Stimulated activated CD4-positive, alpha-beta T cell treated with anti-CD3 and anti-CD28 coated beads, Interleukin-1b, Interleukin-23, amount 100 ng/mL, for 4 hours (primary cell): ENCODE measurements at regions not wholly inside any gene's neighbourhood (a gene's known extent, or its start where the extent isn't known, plus 50 kb on each side); places are given as distances from the start of the nearest gene placed in this dataset.

Experiments
- DNase-seq, 2 donors: peaks; one replicate each; pipeline ENCODE4 v3.0.0-alpha.2; 2020; ENCODE audit warnings: low read depth in 2 of 2

GRCh38 chr10:44774676-44775401 lies 136.3 kb upstream of the TMEM72 start:
- DNase-seq: no peak

DNA sequence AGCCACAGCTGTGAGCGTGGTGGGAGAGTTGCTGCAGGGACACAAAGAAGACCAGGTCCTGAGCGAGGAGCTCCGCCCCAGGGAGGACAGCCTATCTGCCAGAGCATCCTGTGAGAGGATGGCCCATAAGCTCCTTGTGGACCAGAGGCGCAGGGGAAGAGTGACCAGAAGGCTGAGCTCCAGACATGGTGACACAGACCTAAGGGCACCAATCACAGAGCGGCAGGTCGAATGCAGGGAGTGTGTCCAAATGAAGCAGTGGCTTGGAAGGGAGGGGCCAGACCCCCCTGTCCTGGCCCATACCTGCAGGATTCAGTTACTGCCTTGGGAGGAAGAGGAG lies 135.8 kb upstream of the TMEM72 start:
- DNase-seq: no peak

DNA sequence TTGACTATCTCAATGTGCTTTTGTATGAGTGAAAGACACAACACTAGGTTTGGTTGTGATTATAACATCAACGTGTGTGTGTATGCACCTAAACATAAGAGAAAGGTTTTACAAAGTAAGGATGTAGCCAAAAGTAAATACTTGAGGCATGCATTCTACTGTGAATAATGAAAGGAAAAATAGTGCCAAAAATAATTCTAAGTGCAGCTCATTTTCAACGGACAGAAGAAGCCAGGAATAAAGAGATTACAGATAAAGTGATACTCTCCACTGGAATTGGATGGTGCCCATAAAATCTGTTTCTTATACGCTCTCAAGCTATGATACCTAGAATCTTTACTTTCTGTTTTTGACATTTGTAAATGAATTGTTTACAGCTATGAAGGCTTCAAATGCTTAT lies 135.0 kb upstream of the TMEM72 start:
- no peak for DNase-seq

GRCh38 chr10:44779511-44779910 lies 131.6 kb upstream of the TMEM72 start:
- DNase-seq: no peak

GRCh38 chr10:44780426-44780825 lies 130.7 kb upstream of the TMEM72 start:
- DNase-seq: no peak

- no peak for DNase-seq
Measured at GRCh38 chr10:44781131-44781530, 130.0 kb upstream of the TMEM72 start.

GRCh38 chr10:44786286-44786850 lies 124.8 kb upstream of the TMEM72 start:
- no peak for DNase-seq

GRCh38 chr10:44787480-44788075 lies 123.6 kb upstream of the TMEM72 start:
- DNase-seq: no peak

- DNase-seq: no peak
Measured at GRCh38 chr10:44788147-44789129, 122.7 kb upstream of the TMEM72 start.

DNA sequence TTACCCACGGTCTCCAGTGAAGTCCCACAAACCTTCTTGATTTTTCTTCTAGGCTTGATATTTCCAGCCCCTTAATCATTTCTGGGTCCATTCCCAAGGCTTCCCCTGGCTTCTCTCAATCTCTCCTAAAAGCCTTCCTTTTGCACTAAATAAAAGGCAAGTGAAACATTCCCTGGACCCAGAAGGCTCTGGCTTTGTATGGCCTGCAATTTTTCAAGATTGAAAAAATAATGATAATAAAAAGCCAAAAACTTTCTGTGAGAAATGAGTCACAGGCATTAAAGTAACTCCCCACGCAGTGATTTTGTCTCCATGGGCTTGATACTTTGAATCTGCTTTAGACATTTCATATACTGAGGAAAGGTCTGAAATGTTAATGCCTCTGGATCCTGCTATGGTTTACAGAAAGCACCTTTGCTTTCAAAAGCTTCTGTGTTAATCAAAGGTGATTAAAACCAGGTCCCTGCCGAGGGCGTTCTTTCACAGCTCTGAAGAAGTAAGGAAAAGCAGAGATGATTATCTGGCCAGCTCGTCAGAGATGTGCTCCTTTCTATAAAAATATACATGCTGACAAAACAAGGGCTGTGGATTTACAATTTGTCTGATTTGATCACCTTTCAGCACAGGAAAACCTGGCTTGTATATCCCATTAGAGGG lies 118.9 kb upstream of the TMEM72 start:
- DNase-seq: no peak

DNA sequence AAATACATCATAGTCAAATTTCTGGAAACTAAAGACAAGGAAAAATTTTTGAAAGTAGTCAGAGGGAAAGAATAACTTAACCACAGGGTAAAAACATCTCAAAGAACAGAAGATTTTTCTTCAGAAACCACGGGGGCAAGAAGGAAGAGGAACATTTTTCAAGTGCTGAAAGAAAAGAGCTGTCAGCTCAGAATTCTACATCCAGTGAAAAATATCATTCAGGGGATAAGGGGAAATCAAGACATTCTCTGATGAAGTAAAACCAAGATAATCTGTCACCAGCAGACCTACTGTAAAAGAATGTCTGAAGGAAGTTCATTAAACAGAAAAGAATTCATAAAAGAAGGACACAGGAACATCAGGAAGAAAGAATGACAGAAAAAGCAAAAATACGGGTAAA lies 111.2 kb upstream of the TMEM72 start:
- DNase-seq: no peak

- DNase-seq: no peak
Measured at GRCh38 chr10:44801383-44802327, 109.5 kb upstream of the TMEM72 start.

- no peak for DNase-seq
Measured at GRCh38 chr10:44803862-44804261, 107.3 kb upstream of the TMEM72 start.

- no peak for DNase-seq
Measured at GRCh38 chr10:44804661-44805060, 106.5 kb upstream of the TMEM72 start.

DNA sequence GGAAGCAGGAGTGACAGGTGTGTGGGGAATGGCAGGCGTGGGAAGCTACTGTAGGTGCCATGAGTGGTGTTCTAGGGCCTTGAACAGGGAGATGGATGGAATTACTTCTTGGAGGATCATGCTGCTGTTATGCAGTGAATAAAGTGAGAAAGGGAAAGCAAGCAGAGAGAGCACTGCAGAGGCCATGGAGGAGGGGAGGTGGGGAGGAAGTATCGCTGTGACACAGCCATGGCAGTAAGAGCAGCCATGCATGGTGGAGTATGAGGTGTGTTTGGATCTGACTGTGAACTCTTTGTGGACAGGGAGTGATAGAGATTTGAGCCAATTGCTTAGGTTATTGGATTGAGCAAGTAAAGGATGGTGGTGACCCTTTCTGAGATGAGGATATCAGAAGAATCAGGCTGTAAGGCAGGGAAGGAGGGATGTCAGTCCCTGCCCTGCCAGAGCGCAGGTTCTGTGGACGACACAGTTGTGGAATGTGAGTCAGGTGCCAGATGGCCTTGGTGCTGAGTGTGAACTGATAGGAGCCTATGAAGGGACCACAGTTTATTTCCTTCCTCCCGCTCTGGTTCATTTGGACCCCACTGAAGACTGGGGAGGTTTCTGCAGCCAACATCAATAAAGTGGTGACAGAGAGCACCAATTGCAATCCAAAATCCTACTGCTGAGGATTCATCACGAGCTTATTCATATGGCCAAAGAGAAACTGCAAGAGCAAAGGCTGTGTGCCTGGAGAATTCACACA lies 105.5 kb upstream of the TMEM72 start:
- DNase-seq: no peak

GRCh38 chr10:44806950-44807349 lies 104.2 kb upstream of the TMEM72 start:
- no peak for DNase-seq

DNA sequence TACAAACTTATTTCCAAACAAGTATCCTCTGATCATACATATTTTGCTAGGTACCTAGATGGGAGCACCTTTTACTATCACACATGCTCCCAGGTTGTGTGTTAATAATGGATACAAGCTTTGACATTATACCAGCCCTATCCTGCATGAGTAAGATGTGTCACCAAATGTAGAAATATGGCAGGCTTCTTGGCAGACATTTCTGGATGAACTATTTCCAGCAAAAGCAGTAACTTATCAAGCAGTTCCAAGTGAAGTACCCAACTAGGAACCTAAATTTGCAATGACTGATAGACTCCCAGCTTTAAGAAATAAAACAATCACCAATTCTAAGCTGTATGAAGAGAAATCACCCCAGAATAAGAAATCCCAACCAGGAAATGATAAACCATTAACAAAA lies 103.7 kb upstream of the TMEM72 start:
- no peak for DNase-seq

GRCh38 chr10:44809647-44810046 lies 101.5 kb upstream of the TMEM72 start:
- no peak for DNase-seq

- no peak for DNase-seq
Measured at GRCh38 chr10:44811072-44811471, 100.1 kb upstream of the TMEM72 start.

- DNase-seq: no peak
Measured at GRCh38 chr10:44813201-44813600, 97.9 kb upstream of the TMEM72 start.
